ENCODE measurements at regions not wholly inside any gene's neighbourhood (a gene's known extent, or its start where the extent isn't known, plus 50 kb on each side); places are given as distances from the start of the nearest gene placed in this dataset.

DNA sequence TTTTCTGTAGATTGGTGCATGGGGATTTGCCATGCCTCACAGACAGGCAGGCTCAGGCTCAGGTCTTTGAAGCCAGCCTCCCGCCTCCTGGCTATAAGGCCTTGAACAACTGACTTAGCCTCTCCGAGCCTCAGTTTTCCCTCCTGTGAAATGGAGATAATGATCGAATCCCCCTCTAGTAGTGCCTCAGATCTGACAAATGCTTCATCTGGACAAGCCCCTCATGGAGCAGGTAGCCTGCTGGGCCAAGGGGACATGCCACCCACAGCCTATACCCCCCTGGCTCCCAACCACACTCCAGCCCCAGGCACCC is 68.1 kb upstream of the LCTL start:
- TF ChIP-seq, protein P1, sequence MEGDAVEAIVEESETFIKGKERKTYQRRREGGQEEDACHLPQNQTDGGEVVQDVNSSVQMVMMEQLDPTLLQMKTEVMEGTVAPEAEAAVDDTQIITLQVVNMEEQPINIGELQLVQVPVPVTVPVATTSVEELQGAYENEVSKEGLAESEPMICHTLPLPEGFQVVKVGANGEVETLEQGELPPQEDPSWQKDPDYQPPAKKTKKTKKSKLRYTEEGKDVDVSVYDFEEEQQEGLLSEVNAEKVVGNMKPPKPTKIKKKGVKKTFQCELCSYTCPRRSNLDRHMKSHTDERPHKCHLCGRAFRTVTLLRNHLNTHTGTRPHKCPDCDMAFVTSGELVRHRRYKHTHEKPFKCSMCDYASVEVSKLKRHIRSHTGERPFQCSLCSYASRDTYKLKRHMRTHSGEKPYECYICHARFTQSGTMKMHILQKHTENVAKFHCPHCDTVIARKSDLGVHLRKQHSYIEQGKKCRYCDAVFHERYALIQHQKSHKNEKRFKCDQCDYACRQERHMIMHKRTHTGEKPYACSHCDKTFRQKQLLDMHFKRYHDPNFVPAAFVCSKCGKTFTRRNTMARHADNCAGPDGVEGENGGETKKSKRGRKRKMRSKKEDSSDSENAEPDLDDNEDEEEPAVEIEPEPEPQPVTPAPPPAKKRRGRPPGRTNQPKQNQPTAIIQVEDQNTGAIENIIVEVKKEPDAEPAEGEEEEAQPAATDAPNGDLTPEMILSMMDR (IDR thresholded peaks at IDR 0.05), result no peak
- TF ChIP-seq ZFX (IDR thresholded peaks at IDR 0.05; ENCODE audit: borderline replicate concordance), result no peak

Measured in 22Rv1 (cell line).